ENCODE measurements at regions not wholly inside any gene's neighbourhood (a gene's known extent, or its start where the extent isn't known, plus 50 kb on each side); places are given as distances from the start of the nearest gene placed in this dataset.

DNA sequence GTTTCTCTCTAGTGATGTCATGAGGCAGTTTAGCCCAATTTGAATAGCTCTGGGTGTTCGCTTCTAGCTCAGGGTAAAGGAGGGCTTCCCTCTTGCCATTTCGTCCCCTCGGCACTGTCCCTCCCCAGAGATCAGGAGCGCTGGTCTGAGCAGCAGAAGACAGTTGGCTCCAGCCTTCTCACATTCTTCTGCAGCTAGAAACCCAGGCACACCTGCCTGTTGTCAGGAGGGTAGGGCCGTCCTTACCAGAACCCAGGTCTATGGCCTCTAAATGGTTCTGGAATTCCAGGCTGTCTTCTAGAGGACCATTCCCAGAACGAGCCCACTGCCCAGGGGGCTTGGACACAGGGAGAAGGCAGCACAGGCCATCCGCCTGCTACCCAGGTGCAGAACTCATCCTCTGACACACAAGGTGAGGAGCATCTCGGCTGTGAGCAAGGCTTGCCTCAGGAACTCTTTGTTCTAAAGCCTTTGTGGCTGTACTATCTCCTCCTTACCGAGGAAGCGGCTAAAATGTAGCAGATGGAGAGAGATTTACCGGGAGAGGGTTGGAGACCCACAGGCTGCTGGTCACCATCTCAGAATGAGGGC lies 255.6 kb upstream of the IRX2 start:
- H3K4me3 ChIP-seq (ENCODE audit: low read depth, low read length) = no peak overlapping the region
- TF ChIP-seq, protein P1, sequence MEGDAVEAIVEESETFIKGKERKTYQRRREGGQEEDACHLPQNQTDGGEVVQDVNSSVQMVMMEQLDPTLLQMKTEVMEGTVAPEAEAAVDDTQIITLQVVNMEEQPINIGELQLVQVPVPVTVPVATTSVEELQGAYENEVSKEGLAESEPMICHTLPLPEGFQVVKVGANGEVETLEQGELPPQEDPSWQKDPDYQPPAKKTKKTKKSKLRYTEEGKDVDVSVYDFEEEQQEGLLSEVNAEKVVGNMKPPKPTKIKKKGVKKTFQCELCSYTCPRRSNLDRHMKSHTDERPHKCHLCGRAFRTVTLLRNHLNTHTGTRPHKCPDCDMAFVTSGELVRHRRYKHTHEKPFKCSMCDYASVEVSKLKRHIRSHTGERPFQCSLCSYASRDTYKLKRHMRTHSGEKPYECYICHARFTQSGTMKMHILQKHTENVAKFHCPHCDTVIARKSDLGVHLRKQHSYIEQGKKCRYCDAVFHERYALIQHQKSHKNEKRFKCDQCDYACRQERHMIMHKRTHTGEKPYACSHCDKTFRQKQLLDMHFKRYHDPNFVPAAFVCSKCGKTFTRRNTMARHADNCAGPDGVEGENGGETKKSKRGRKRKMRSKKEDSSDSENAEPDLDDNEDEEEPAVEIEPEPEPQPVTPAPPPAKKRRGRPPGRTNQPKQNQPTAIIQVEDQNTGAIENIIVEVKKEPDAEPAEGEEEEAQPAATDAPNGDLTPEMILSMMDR (conservative IDR thresholded peaks at IDR 0.05; ENCODE audit: low read depth, low read length) = no peak
- DNase-seq (ENCODE audit: low read depth) = no peak

DNA sequence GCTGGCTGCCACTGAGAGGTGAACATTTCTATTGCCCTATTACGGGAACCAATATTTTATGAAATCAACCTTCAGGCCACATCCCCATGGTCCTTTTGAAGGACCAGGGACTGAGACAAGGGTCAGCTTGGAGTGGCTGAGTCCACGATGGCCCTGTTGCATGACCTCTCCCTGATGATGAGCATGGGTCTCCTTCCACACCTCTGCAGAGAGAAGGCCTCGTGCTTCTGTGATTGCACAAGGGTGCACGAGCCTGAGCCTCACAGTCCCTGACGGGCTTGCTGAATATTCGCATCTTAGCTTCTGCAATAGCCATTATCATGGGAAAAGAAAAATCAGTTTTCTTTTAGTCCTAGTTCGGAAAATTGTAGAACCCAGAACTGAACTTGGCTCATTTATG lies 255.0 kb upstream of the IRX2 start:
- no peak for DNase-seq (ENCODE audit: low read depth)
- no peak overlapping the region for H3K4me3 ChIP-seq (ENCODE audit: low read depth, low read length)
- TF ChIP-seq, protein P1 (conservative IDR thresholded peaks at IDR 0.05; ENCODE audit: low read depth, low read length) = no peak

DNA sequence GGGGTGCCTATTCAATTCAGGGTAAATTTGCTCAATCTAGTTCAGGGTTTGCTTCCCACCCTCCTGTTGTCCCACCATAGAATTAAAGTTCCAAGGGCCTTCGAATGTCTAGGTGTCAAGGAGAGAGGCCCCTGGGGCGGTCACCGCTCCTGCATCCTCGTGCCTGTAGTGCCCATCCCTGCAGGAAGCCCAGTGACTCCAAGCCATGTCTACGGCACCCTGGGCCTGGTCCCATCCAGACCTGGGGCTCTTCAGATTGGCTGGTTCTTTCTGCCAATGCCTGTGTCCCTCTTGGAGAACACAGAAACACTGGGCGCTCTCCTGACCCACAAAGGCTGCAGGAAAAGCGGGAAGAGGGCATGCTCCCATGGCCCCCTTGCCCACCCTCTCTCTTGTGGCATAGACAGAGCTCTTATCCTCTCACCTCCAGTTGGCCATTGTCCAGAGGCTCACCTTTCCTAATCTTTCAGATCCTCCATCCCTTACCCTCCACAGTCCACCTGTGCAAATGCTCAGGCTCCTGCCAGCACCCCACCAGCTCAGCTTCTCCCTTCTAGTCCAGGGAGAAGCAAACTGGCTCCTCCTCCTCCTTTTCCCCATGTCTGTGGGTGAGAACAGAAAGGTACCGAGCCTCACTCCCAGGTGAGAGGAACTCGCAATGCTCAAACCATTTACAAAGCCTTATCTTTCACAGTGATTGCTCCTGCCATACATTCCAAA lies 253.0 kb upstream of the IRX2 start:
- TF ChIP-seq, protein P1 (conservative IDR thresholded peaks at IDR 0.05; ENCODE audit: low read depth, low read length) = no peak
- H3K4me3 ChIP-seq (ENCODE audit: low read depth, low read length) = no peak overlapping the region
- no peak for DNase-seq (ENCODE audit: low read depth)

DNA sequence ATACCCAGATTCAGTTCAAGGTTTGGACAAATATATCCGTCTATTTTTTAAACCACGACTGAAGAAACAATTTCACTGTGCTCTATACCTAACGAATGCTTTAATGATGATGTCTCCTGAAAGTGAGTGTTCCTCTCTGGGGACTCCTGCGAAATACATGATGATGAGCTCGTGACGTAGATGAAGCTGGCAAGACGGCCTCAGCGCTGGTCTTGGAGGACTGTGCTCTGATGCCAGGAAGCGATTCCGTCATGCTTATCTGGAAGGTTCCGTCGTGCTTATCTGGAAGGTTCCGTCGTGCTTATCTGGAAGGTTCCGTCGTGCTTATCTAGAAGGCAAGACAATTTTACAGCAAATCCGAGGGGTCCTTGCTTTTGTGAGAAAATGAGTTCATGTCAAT lies 250.8 kb upstream of the IRX2 start:
- TF ChIP-seq, protein P1 (conservative IDR thresholded peaks at IDR 0.05; ENCODE audit: low read depth, low read length) = no peak
- DNase-seq (ENCODE audit: low read depth) = no peak
- H3K4me3 ChIP-seq (ENCODE audit: low read depth, low read length) = no peak overlapping the region

DNA sequence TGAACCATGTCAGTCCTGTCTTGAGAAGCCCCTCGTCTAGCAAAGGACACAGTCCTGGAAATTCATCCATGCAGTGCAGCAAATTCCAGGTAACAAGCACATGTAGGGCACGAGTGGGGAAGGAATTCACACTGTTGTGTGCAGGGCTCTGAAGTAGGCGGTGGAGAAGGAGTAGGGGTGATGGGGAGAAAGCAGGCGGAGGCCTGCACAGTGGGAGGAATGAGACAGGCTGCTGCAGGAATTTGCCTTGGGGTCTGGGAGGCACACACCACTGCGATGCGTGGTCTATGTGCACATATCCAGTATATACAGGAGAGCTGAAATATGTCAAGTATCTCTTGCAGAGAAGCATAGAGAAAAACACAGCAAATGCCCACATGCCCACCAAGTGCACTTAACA lies 249.2 kb upstream of the IRX2 start:
- no peak for DNase-seq (ENCODE audit: low read depth)
- H3K4me3 ChIP-seq (ENCODE audit: low read depth, low read length) = no peak overlapping the region
- TF ChIP-seq, protein P1 (conservative IDR thresholded peaks at IDR 0.05; ENCODE audit: low read depth, low read length) = no peak

DNA sequence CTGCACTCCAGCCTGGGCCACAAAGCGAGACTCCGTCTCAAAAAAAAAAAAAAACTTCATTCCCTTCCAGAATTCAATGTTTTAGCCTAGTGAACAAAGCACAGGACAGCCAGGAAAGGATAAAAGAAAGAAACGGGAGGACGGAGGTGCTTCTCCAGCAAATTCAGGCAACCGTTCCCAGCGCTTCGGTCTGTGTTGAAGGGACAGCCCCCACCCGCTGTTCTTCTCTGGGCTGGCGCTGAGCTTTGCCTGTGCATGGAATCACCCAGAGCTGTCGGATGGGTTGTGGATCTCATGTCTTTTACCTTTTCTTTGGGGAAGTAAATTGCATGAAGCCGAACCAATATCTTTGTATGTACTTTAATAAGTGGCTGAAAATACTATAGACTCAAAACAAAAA lies 248.4 kb upstream of the IRX2 start:
- TF ChIP-seq, protein P1 (conservative IDR thresholded peaks at IDR 0.05; ENCODE audit: low read depth, low read length) = no peak
- H3K4me3 ChIP-seq (ENCODE audit: low read depth, low read length) = no peak overlapping the region
- no peak for DNase-seq (ENCODE audit: low read depth)

DNA sequence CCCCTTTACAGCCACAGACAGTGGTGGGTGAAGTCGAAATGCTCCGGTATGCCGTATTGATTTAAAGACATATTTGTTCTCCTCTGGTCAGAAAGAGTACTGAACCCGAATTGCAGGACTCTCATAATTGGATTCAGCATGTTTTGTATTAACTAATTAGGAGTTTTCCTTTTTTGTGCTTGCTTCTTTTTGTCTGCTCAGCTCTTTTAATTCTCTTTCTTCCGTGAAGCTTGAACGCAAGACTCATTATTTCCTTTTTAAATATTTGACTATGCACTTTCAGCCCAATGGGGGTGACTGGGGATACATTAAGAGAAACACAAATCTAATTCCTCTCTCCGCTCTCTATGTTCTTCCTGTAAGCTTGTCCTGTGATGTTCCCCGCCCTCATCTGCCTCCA lies 246.6 kb upstream of the IRX2 start:
- H3K4me3 ChIP-seq (ENCODE audit: low read depth, low read length) = no peak overlapping the region
- DNase-seq (ENCODE audit: low read depth) = no peak
- TF ChIP-seq, protein P1 (conservative IDR thresholded peaks at IDR 0.05; ENCODE audit: low read depth, low read length) = no peak
